ENCODE measurements at regions not wholly inside any gene's neighbourhood (a gene's known extent, or its start where the extent isn't known, plus 50 kb on each side); places are given as distances from the start of the nearest gene placed in this dataset.

GRCh38 chrX:116246261-116246660, 75.7 kb downstream of the AGTR2 start:
- 7% methylated on average over 2 of the region's 2 CpGs for whole genome bisulfite sequencing (ENCODE audit: low lambda C conversion rate)
- CTCF ChIA-PET: no interaction called here
- TF ChIP-seq, protein P1, sequence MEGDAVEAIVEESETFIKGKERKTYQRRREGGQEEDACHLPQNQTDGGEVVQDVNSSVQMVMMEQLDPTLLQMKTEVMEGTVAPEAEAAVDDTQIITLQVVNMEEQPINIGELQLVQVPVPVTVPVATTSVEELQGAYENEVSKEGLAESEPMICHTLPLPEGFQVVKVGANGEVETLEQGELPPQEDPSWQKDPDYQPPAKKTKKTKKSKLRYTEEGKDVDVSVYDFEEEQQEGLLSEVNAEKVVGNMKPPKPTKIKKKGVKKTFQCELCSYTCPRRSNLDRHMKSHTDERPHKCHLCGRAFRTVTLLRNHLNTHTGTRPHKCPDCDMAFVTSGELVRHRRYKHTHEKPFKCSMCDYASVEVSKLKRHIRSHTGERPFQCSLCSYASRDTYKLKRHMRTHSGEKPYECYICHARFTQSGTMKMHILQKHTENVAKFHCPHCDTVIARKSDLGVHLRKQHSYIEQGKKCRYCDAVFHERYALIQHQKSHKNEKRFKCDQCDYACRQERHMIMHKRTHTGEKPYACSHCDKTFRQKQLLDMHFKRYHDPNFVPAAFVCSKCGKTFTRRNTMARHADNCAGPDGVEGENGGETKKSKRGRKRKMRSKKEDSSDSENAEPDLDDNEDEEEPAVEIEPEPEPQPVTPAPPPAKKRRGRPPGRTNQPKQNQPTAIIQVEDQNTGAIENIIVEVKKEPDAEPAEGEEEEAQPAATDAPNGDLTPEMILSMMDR (IDR thresholded peaks at IDR 0.05): no peak
- TF ChIP-seq MEF2A (IDR thresholded peaks at IDR 0.05; ENCODE audit: borderline replicate concordance, low read depth) (no peak), JUND (IDR thresholded peaks at IDR 0.05) (no peak), GATA2 (CRISPR knock-in tag; IDR thresholded peaks at IDR 0.05) (no peak), USF1 (IDR thresholded peaks at IDR 0.05; ENCODE audit: borderline replicate concordance, low read depth) (no peak), SMC3 (IDR thresholded peaks at IDR 0.05; ENCODE audit: low read depth, low read length) (no peak), RFX5 (IDR thresholded peaks at IDR 0.05; ENCODE audit: low read length) (no peak), TAF1 (IDR thresholded peaks at IDR 0.05; ENCODE audit: borderline replicate concordance, low read depth, low read length) (no peak), NRF1 (IDR thresholded peaks at IDR 0.05; ENCODE audit: low read depth, low read length) (no peak), RAD21 (IDR thresholded peaks at IDR 0.05; ENCODE audit: low read length) (no peak), CHD2 (IDR thresholded peaks at IDR 0.05; ENCODE audit: low read length, partially characterized antibody) (no peak), RCOR1 (IDR thresholded peaks at IDR 0.05; ENCODE audit: low read length) (no peak), EZH2phosphoT487 (IDR thresholded peaks at IDR 0.05; ENCODE audit: borderline replicate concordance, low read depth) (no peak), FOXM1 (IDR thresholded peaks at IDR 0.05; ENCODE audit: low read depth) (no peak), EP300 (IDR thresholded peaks at IDR 0.05; ENCODE audit: borderline replicate concordance in 1 of 2, low read depth in 1 of 2, low read length in 1 of 2) (no peak)
- TF ChIP-seq, protein P2, sequence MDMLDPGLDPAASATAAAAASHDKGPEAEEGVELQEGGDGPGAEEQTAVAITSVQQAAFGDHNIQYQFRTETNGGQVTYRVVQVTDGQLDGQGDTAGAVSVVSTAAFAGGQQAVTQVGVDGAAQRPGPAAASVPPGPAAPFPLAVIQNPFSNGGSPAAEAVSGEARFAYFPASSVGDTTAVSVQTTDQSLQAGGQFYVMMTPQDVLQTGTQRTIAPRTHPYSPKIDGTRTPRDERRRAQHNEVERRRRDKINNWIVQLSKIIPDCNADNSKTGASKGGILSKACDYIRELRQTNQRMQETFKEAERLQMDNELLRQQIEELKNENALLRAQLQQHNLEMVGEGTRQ (IDR thresholded peaks at IDR 0.05; ENCODE audit: borderline replicate concordance, low read depth, low read length): no peak
- TF ChIP-seq, protein P3, sequence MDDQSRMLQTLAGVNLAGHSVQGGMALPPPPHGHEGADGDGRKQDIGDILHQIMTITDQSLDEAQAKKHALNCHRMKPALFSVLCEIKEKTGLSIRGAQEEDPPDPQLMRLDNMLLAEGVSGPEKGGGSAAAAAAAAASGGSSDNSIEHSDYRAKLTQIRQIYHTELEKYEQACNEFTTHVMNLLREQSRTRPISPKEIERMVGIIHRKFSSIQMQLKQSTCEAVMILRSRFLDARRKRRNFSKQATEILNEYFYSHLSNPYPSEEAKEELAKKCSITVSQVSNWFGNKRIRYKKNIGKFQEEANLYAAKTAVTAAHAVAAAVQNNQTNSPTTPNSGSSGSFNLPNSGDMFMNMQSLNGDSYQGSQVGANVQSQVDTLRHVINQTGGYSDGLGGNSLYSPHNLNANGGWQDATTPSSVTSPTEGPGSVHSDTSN (IDR thresholded peaks at IDR 0.05): no peak
- TF ChIP-seq, protein P4, sequence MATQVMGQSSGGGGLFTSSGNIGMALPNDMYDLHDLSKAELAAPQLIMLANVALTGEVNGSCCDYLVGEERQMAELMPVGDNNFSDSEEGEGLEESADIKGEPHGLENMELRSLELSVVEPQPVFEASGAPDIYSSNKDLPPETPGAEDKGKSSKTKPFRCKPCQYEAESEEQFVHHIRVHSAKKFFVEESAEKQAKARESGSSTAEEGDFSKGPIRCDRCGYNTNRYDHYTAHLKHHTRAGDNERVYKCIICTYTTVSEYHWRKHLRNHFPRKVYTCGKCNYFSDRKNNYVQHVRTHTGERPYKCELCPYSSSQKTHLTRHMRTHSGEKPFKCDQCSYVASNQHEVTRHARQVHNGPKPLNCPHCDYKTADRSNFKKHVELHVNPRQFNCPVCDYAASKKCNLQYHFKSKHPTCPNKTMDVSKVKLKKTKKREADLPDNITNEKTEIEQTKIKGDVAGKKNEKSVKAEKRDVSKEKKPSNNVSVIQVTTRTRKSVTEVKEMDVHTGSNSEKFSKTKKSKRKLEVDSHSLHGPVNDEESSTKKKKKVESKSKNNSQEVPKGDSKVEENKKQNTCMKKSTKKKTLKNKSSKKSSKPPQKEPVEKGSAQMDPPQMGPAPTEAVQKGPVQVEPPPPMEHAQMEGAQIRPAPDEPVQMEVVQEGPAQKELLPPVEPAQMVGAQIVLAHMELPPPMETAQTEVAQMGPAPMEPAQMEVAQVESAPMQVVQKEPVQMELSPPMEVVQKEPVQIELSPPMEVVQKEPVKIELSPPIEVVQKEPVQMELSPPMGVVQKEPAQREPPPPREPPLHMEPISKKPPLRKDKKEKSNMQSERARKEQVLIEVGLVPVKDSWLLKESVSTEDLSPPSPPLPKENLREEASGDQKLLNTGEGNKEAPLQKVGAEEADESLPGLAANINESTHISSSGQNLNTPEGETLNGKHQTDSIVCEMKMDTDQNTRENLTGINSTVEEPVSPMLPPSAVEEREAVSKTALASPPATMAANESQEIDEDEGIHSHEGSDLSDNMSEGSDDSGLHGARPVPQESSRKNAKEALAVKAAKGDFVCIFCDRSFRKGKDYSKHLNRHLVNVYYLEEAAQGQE (IDR thresholded peaks at IDR 0.05; ENCODE audit: low read depth, low read length): no peak

More at GRCh38 chrX:116246261-116246660, 75.7 kb downstream of the AGTR2 start:
- Histone ChIP-seq H3K9me3 (no peaks in the 10 kb centered on the region), H2AFZ (ENCODE audit: low read depth) (no peak overlapping the region), H3K27me3 (ENCODE audit: insufficient read depth) (no peaks in the 10 kb centered on the region), H3K4me2 (no peak overlapping the region), H3K36me3 (replicated peaks in 1 of 2; ENCODE audit: control insufficient read depth in 1 of 2, insufficient read depth in 2 of 2, low read length in 1 of 2) (no peaks in the 10 kb centered on the region), H4K20me1 (ENCODE audit: insufficient read depth) (no peaks in the 10 kb centered on the region), H3K4me3 (ENCODE audit: low read depth in 2 of 2, low read length in 1 of 2) (no peak overlapping the region), H3K79me2 (ENCODE audit: insufficient read depth) (no peaks in the 10 kb centered on the region), H3K9me2 (no peaks in the 10 kb centered on the region), H3K4me1 (ENCODE audit: control insufficient read depth in 1 of 2, insufficient read depth in 2 of 2, low read depth in 1 of 2, low read length in 1 of 2) (no peaks in the 10 kb centered on the region), H3K9ac (no peak overlapping the region), H3K27ac (ENCODE audit: low read depth in 2 of 2, low read length in 1 of 2) (no peak overlapping the region), H3F3A (replicated peaks; ENCODE audit: insufficient read depth) (no peaks in the 10 kb centered on the region)
- no peak for DNase-seq
- POLR2A ChIA-PET: no interaction called here

Data from SK-N-SH (cell line).